HG02588 (cell line): ENCODE measurements at regions not wholly inside any gene's neighbourhood (a gene's known extent, or its start where the extent isn't known, plus 50 kb on each side); places are given as distances from the start of the nearest gene placed in this dataset.
"Not testable (repeated sequence)": the region's sequence is repeated elsewhere in the genome, so short reads cannot be mapped to it uniquely, and the experiment has no call there.

Source experiments
- ATAC-seq: cut with Tn5 transposase; IDR thresholded peaks from one replicate; pipeline ENCODE4 v1.9.1; 2021; ENCODE audit warnings: mild to moderate bottlenecking, moderate library complexity; ENCODE audit not compliant: unreplicated experiment

GRCh38 chr12:47378907-47379306, 299.1 kb upstream of the AMIGO2 start:
- ATAC-seq, result no peak

DNA sequence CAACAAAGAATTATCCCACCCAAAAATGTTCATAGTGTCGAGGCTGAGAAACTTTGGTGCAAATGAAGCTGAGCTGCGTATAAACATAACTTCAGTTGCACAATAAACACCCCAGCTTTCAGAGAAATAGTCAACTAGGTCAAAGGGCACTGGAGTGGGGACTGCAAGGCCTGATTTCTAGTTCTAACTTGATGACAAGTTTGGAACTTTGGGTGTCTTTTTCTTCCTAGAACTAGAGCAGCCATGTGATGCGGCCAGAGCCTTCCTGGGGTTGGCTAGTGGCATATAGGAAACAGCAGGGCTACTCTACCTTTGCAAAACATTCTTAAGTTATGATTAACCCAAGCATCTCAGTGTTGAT, 298.4 kb upstream of the AMIGO2 start:
- no peak for ATAC-seq

GRCh38 chr12:47377414-47378221, 297.9 kb upstream of the AMIGO2 start:
- no peak for ATAC-seq

- no peak for ATAC-seq
These were observed 297.2 kb upstream of the AMIGO2 start for GRCh38 chr12:47376927-47377326.

DNA sequence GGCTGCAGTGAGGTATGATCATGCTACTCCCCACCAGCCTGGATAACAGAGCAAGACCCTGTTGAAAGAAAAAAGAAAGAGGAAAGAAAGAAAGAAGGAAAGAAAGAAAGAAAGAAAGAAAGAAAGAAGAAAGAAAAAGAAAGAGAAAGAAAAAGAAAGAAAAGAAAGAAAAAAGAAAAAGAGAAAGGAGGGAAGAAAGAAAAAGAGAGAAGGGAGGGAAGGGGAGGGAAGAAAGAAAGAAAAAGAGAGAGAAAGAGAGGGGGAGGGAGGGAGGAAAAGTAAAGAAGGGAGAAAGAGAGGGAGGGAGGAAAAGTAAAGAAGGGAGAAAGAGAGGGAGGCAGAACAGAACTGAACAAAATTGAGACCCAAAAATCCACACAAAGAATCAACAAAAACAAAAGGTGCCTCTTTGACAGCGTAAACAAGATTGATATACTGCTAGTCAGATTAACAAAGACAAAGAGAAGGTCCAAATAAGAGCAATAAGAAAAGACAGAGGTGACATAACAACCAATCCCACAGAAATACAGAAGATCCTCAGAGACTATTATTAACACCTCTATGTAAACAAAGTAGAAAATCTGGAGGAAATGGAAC, 293.9 kb upstream of the AMIGO2 start:
- ATAC-seq, result no peak

- ATAC-seq, result no peak
These were observed 290.7 kb upstream of the AMIGO2 start for GRCh38 chr12:47370421-47370820.

GRCh38 chr12:47369085-47369484, 289.3 kb upstream of the AMIGO2 start:
- ATAC-seq, result no peak

- ATAC-seq, result no peak
These were observed 288.3 kb upstream of the AMIGO2 start for GRCh38 chr12:47367912-47368537.

- ATAC-seq, result no peak
These were observed 286.8 kb upstream of the AMIGO2 start for GRCh38 chr12:47366579-47366978.

- no peak for ATAC-seq
These were observed 286.4 kb upstream of the AMIGO2 start for GRCh38 chr12:47366157-47366556.

DNA sequence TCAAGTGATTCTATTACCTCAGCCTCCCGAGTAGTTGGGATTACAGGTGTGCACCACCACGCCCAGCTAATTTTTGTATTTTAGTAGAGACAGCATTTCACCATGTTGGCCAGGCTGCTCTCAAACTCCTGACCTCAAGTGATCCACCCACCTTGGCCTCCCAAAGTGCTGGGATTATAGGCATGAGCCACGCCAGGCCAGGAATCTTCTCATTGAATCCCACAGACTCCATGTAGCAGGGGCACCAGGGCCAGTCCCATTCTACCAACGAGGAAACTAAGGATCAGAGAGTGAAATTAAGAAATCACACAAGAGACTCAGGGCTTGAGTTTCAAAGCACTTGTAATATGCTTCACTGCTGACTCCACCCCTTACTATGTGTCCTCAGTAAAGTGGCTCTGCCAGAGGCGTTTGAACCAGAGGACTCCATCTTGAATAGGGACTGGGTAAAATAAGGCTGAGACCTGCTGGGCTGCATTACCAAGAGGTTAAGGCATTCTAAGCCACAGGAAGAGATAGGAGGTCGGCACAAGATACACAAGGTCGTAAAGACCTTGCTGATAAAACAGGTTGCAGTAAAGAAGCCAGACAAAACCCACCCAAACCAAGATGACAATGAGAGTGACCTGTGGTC, 285.8 kb upstream of the AMIGO2 start:
- ATAC-seq, result not testable (repeated sequence)

- ATAC-seq, result no peak
These were observed 284.5 kb upstream of the AMIGO2 start for GRCh38 chr12:47364261-47364660.

DNA sequence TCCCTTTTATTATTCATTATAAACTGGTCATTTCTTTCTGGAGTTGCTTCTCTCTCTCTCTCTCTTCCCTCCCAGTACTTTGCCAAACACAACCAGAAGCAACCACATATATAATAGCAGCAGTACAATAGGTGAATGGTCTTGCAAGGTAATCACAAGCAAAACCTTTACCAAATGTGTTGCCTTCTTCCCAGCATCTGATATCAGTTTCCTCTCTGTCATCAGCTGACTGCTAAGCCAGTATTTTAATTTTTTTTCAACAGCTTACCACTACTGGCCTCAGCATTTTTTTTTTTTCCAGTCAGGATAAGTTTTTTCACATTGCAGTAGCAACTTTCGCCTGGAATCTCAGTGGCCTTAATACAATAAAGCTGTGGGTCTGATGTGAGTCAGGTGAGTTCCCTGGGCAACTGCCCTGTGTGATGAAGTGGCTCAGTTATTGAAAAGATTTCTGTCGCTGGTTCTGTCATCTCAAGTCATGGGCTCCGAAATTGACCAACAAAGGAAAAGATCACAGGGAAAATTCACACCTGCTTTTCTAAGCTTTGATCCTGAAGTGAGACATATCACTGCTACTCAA, 282.5 kb upstream of the AMIGO2 start:
- no peak for ATAC-seq

DNA sequence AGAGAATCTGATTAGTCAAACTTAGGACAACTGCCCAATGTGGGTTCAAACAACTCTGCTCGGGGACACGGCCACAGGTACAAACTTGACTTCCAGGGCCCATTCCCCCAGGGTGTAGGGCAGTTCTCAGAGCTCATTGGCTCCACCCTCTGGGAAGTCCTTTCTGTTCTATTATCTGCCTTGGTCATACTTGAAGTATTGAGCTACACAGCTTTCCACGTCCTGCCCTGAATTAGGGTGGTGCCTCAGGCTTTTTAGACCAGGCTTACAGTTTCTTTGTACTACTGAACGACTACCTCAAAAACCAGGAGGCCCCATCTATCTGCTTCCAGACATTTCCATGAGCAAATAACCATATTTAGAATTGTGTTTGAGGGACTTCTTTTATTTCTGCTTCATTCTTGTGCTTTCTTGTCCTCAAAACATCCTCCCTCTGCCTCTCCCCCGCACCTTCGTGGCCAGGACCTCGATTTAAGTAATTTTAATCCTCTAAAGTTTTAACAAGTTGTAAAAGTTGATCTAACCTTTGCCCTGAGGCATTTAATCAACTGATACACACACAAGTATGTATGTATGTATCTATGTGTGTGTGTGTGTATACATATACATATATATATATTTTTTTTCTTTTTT, 281.7 kb upstream of the AMIGO2 start:
- ATAC-seq, result peak; percentile 88

- ATAC-seq, result peak; percentile 16
These were observed 281.1 kb upstream of the AMIGO2 start for GRCh38 chr12:47360771-47361388.

DNA sequence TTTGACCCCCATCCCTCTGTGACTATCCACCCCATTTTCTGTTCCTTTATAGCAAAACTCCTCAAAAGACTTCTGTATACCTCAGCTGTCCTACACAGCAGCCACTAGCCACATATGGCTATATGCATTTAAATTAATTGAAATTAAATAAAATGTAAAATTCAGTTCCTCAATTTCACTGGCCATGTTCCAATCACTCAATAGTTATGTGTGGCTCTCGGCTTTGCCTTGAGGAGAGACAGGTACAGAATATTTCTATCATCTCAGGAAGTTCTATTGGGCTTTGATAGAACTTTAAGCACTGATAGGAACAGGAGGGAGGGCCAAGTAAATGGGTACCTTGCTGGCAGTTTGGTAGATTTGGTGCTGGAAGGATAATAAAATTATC, 280.3 kb upstream of the AMIGO2 start:
- ATAC-seq, result no peak

GRCh38 chr12:47359310-47360092, 279.7 kb upstream of the AMIGO2 start:
- ATAC-seq, result no peak

- not testable (repeated sequence) for ATAC-seq
These were observed 277.2 kb upstream of the AMIGO2 start for GRCh38 chr12:47357006-47357405.

DNA sequence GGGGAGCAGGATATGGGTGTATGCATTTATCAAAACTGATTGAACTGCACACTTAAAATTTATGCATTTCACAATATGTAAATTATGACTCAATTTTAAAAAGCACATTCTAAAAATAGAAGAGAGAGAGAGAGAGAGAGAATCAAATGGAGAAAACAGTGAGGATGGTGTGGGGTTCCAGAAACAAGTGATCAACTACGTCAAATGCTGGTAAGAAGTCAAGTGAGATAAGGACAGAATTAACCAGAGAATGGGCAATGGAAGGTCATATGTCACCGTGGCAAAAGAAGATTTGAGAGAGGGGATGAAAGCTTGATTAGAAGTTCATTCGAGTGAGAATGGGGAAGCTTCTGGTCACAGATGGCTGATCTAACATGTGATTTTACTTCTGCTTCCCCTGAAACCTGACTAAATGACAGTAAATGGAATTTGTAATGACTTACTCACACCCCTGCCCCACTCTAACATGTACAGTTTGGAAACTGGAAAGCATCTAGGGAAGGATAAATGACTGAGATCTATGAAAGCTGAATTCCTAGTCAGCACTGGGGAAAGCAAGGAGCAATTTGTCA, 276.5 kb upstream of the AMIGO2 start:
- ATAC-seq, result peak; percentile 86
